Hematopoietic multipotent progenitor cell (in vitro differentiated cells): ENCODE measurements at regions not wholly inside any gene's neighbourhood (a gene's known extent, or its start where the extent isn't known, plus 50 kb on each side); places are given as distances from the start of the nearest gene placed in this dataset.

Source experiments
- DNase-seq, 3 donors: peaks; one replicate each; pipeline ENCODE4 v3.0.0-alpha.2; 2011 to 2015; ENCODE audit warnings: low read depth in 2 of 3, low spot score in 2 of 3

DNA sequence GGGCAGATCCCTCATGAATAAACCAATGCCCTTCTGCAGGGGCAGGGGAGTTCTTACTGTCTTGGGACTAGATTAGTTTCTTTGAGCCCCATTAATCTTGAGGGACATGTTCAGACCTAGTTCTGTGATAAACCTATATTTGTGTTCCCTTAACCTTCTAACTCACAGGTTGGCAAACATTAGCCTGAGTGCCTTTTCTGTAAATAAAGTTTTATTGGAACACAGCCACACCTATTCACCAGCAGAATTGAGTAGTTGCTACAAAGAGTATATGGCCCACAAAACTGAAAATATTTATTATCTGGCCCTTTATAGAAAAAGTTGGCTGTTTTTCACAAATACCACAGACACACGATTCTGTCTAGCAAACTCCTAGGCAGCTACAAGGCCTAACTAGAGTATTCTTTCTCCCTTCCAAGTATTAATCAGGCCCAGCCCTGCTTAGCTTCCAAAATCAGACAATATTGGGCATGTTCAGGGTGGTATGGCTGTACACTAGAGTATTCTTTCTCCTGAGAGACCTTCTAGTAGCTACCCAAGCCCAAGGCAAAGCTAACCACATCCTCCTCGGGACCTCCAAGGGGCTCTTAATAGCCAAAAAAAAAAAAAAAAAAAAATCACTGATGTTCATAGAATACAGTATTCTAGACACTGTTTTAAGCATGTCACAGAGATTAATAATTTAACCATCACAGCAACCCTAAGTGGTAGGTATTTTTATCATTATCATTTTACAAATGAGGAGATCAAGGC is 199.3 kb upstream of the PWP1 start:
- no peak for DNase-seq

DNA sequence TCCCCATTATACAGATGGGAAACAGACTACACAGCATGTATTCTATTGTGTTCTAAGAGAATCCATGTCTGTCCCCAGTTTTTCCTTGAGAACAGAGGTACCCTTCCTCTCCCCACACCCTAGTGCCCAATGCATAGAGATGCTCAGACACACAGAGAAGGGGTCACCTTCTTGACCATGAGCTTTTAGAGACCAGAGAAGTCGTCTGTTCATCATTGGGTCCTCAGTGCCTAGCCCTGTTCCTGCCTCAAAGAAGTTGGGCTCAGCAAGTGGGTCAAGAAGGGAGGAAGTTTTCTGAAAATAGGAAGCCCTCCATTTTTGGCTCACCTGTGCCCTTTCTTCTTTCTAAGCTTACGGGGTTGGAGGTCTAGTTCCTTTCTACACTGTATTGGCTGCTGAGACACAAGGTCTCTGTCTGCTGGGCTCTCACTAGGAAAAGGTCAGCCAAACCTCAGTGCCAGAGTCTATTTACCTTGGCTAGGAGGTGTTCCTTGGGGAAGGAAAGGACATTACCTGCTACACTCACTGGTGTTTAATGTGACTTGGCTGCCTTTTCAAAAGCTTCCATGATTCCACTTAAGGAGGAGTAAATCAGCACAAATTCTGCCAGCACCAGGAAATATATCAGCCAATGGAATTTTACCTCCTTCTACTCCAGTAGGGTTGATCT is 198.5 kb upstream of the PWP1 start:
- DNase-seq: no peak

DNA sequence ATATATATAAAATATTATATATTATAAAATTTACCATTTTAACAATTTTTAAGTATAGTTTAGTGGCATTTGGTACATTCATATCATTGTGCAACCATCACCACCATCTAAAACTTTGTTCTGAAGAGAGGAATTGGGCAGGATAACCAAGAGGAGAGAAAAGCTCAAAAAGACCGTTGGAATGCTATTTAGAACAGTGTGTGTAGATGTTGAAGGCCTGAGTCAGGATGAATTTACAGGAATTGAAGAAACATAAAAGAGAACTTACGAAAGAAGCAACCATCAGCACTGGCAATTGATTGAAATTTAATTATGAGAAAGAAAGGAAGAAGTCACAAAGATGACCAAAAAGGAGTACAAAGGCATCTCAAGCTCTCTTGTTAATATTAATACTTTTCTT is 196.9 kb upstream of the PWP1 start:
- no peak for DNase-seq

- DNase-seq: no peak
These were observed 195.6 kb upstream of the PWP1 start for GRCh38 chr12:107490010-107490409.

GRCh38 chr12:107491856-107492255 is 193.7 kb upstream of the PWP1 start:
- DNase-seq: no peak

- peak in 2 of 3 donors; percentile 16 to 60 for DNase-seq
These were observed 193.0 kb upstream of the PWP1 start for GRCh38 chr12:107492393-107493134.

- no peak for DNase-seq
These were observed 192.5 kb upstream of the PWP1 start for GRCh38 chr12:107493135-107493494.

GRCh38 chr12:107493666-107494065 is 191.9 kb upstream of the PWP1 start:
- no peak for DNase-seq

GRCh38 chr12:107494331-107494730 is 191.3 kb upstream of the PWP1 start:
- no peak for DNase-seq

DNA sequence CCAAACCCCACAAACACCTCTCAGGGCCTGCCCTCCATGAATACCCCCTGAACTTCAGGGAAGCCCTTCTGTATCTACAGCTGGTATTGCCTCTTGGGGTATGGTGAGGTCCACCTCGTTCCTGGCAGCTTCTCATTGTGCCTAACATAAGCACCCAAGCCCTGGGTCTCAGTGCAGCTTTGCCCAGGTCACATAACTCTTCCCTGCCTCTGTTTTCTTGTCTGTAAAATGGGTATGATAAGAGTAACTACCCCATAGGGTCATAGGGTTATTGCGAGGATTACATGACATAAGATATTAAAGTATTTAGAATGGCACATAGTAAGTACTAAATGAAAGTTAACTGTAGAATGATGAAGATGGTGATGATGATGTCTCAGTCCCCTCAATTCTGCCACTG is 190.0 kb upstream of the PWP1 start:
- no peak for DNase-seq

GRCh38 chr12:107497231-107497630 is 188.4 kb upstream of the PWP1 start:
- DNase-seq: no peak

DNA sequence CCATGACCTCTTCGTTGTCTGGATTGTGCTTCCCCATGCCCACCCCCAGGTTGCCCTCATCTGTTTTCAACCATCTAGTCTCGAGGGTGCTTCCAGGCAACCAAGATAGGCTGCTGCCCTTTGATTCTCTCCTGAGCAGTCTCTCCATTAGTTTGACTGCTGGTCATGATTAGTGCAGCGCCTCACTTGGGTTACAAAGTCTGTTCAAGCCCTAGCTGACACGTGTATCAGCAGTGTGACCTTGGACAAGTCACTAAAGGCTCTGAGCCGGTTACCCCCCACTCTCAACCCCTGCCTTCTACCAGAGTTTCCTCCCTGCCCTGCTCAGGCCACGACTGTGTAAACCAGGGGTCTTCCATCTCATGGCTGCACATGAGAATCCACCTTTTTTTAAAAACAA is 185.3 kb upstream of the PWP1 start:
- no peak for DNase-seq

- no peak for DNase-seq
These were observed 183.9 kb upstream of the PWP1 start for GRCh38 chr12:107501681-107502080.

GRCh38 chr12:107503129-107503855 is 182.3 kb upstream of the PWP1 start:
- no peak for DNase-seq

DNA sequence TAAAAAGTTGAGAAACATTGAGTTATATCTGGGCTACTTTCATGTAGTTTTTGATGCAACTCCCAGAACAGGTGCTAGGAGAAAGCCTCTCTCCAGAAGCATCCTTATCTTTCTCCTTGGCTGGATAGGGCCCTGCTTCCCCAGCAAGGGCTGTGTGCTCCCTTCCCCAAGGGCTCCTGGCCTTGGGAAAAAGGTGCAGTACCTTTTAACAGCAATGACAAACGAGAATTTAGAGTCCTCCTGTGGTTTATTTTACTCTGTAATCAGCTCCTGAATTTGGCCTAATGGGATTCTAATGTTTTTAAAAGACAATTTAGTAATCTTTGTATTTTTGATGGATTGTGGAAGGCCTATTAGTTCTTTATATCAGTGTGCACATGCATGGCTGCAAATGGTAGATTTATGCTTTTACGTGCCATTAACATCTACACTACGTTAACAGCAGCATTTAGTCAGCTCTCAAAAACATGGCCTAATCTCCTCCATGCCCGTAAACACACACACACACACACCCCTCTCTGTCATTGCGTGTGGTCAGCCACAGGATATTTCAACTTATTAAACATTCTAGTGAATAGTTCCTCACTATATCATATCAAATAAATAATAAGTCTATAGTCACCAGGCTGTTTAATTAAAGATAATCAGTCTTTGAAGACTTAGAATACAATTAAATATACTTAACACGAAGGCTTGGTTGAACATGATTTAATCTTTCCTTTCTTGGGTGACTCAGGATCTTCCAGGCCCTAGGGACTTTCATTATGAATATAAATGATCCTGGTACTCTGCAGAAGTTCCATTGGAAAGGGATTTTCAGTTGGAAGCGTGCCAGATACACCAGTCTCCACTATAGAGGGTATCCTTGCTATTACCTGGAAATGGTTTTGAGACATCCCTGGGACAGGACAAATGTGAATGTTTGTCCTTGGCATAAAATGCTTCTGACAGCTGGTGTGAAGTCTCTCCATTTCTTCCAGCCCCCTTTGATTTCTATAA is 181.4 kb upstream of the PWP1 start:
- no peak for DNase-seq

GRCh38 chr12:107509421-107509820 is 176.2 kb upstream of the PWP1 start:
- no peak for DNase-seq

- DNase-seq: no peak
These were observed 175.4 kb upstream of the PWP1 start for GRCh38 chr12:107510211-107510610.

- no peak for DNase-seq
These were observed 174.3 kb upstream of the PWP1 start for GRCh38 chr12:107511292-107511691.

DNA sequence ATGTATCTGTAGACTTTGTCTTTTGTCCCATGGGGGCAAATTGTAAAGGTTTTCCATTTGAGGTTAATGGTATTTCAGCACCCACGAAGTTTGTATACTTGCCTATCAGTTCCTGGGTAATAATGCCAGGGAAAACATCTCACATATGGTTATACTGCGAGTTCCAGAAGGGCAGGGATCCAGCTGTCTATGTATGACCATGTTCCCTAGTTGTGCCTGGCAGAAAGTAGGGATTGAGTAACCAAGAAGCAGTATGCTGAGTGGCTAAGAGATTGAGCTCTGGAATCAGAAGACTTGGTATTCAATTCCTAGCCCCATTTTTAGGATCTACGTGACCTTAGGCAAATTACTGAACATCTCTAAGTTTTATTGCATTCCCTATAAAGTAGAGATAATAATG is 173.2 kb upstream of the PWP1 start:
- DNase-seq: no peak

GRCh38 chr12:107513184-107513583 is 172.4 kb upstream of the PWP1 start:
- no peak for DNase-seq
